GM21423 (cell line): ENCODE measurements at regions not wholly inside any gene's neighbourhood (a gene's known extent, or its start where the extent isn't known, plus 50 kb on each side); places are given as distances from the start of the nearest gene placed in this dataset.

ENCODE experiments used
- ATAC-seq: cut with Tn5 transposase; IDR thresholded peaks from one replicate; pipeline ENCODE4 v1.9.1; 2021; ENCODE audit warnings: mild to moderate bottlenecking, moderate library complexity; ENCODE audit not compliant: unreplicated experiment

GRCh38 chr2:196479350-196479749, 160.2 kb upstream of the CCDC150 start:
- no peak for ATAC-seq

- ATAC-seq, result no peak
Observed at GRCh38 chr2:196480653-196481323, 158.7 kb upstream of the CCDC150 start.

- ATAC-seq, result no peak
Observed at GRCh38 chr2:196481324-196481697, 158.2 kb upstream of the CCDC150 start.

GRCh38 chr2:196482119-196483065, 157.1 kb upstream of the CCDC150 start:
- ATAC-seq, result no peak

GRCh38 chr2:196486146-196486545, 153.4 kb upstream of the CCDC150 start:
- no peak for ATAC-seq

- ATAC-seq, result no peak
Observed at GRCh38 chr2:196487417-196487816, 152.1 kb upstream of the CCDC150 start.

- no peak for ATAC-seq
Observed at GRCh38 chr2:196489371-196489770, 150.1 kb upstream of the CCDC150 start.

- ATAC-seq, result no peak
Observed at GRCh38 chr2:196492946-196493345, 146.6 kb upstream of the CCDC150 start.

GRCh38 chr2:196498962-196499361, 140.6 kb upstream of the CCDC150 start:
- ATAC-seq, result no peak

GRCh38 chr2:196499686-196500085, 139.8 kb upstream of the CCDC150 start:
- no peak for ATAC-seq

- ATAC-seq, result no peak
Observed at GRCh38 chr2:196500686-196501431, 138.7 kb upstream of the CCDC150 start.

GRCh38 chr2:196501836-196502235, 137.7 kb upstream of the CCDC150 start:
- no peak for ATAC-seq

- ATAC-seq, result no peak
Observed at GRCh38 chr2:196502386-196502785, 137.1 kb upstream of the CCDC150 start.

- no peak for ATAC-seq
Observed at GRCh38 chr2:196503398-196503797, 136.1 kb upstream of the CCDC150 start.

- no peak for ATAC-seq
Observed at GRCh38 chr2:196504788-196505187, 134.7 kb upstream of the CCDC150 start.

- ATAC-seq, result no peak
Observed at GRCh38 chr2:196510246-196510645, 129.3 kb upstream of the CCDC150 start.

GRCh38 chr2:196511258-196512168, 128.0 kb upstream of the CCDC150 start:
- ATAC-seq, result no peak

GRCh38 chr2:196513796-196514526, 125.6 kb upstream of the CCDC150 start:
- no peak for ATAC-seq

GRCh38 chr2:196514641-196515040, 124.9 kb upstream of the CCDC150 start:
- no peak for ATAC-seq

GRCh38 chr2:196515051-196515450, 124.5 kb upstream of the CCDC150 start:
- no peak for ATAC-seq
